ENCODE measurements at regions not wholly inside any gene's neighbourhood (a gene's known extent, or its start where the extent isn't known, plus 50 kb on each side); places are given as distances from the start of the nearest gene placed in this dataset.

DNA sequence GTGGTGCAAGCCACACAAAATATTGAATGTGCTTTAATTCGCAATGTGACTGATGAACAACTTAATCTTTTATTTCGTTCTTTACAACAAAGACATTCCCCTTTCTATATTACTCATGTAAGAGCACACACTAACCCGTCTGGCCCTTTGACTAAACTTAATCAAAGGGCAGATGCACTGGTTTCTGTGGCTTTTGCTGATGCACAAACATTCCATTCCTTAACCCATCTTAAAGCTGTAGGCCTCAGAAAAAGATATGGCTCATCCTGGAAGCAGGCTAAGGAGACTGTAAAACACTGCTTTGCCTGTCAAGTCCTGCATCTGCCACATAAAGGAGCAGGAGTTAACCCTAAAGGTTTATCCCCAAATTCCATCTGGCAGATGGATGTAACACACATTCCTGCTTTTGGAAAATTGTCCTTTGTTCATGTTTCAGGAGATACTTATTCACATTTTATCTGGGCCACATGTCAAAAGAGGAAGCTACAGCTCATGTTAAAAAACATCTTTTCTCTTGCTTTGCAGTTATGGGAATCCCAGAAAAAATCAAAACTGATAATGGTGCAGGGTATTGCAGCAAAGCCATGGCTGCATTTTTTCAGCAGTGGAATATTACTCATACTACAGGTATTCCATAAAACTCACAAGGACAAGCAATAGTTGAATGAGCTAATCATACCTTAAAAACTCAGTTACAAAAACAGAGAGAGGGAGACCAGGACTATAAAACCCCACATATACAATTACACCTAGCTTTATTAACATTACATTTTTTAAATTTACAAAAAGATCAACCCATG is 137.2 kb downstream of the AHSP start (continued):
- TF ChIP-seq GTF2F1 (IDR thresholded peaks at IDR 0.05; ENCODE audit: borderline replicate concordance, low read depth, low read length) (no peak), CTBP2 (IDR thresholded peaks at IDR 0.05; ENCODE audit: borderline replicate concordance, insufficient read depth, insufficient read length, low read length) (no peak), EP300 (IDR thresholded peaks at IDR 0.05; ENCODE audit: borderline replicate concordance in 1 of 2, low read depth in 2 of 2, low read length in 2 of 2) (no peak)
